A549 (cell line): ENCODE measurements at regions not wholly inside any gene's neighbourhood (a gene's known extent, or its start where the extent isn't known, plus 50 kb on each side); places are given as distances from the start of the nearest gene placed in this dataset.
A peak's percentile ranks its signal among the peaks of the same experiment; 100 is the strongest.

Source experiments
- ATAC-seq, 2 experiments: fragments of 200-7000 bp in 1 of 2; fragments of >200 bp in 1 of 2; cut with Nextera tagmentation in 1 of 2; cut with Tn5 transposase in 1 of 2; 3 replicates each; pipeline versions ENCODE4 v1.8.0 to v1.9.1; 2018 to 2020; ENCODE audit warnings: mild to moderate bottlenecking in 1 of 2, moderate library complexity in 1 of 2
- CTCF ChIA-PET: fragments of 300-600 bp; sonication (Branson Sonifier 250); formaldehyde crosslinking; extraction: SDS; loops from one replicate; lab custom pipeline; 2021; ENCODE audit warnings: antibody characterized with exemption, inconsistent platforms; lab: Yijun Ruan, JAX
- POLR2A ChIA-PET: fragments of 350-600 bp; formaldehyde crosslinking; extraction: SDS; loops from one replicate; lab custom pipeline; 2021; ENCODE audit warnings: antibody characterized with exemption, inconsistent platforms; lab: Yijun Ruan, JAX
- DNase-seq, 2 experiments: peaks; one replicate each; pipeline versions ENCODE4 v3.0.0 to v3.0.0-alpha.2; 2011 to 2016; ENCODE audit warnings: low read depth in 1 of 2, low spot score in 1 of 2
- FAIRE-seq: peaks from 2 replicates; lab custom pipeline; 2011; peaks lifted over from hg19 to GRCh38; lab: Jason Lieb, UNC
- H3K27ac ChIP-seq, 2 experiments: fragments of >200 bp; sonication (Bioruptor Twin); formaldehyde crosslinking; 3 replicates each; pipeline ENCODE4 v1.5.1; 2016 to 2017
- H3K4me1 ChIP-seq: fragments of >200 bp; sonication (Bioruptor Twin); formaldehyde crosslinking; 3 replicates; pipeline ENCODE4 v1.6.1; 2016
- H3K4me2 ChIP-seq: fragments of >200 bp; sonication (Bioruptor Twin); formaldehyde crosslinking; 3 replicates; pipeline ENCODE4 v1.6.1; 2016
- H3K4me3 ChIP-seq: fragments of >200 bp; sonication (Bioruptor Twin); formaldehyde crosslinking; 3 replicates; pipeline ENCODE4 v1.5.1; 2016
- H3K9me3 ChIP-seq: fragments of >200 bp; sonication (Bioruptor Twin); formaldehyde crosslinking; 3 replicates; pipeline ENCODE4 v1.6.1; 2016
- CBX8 ChIP-seq: fragments of 200-600 bp; sonication (generic); IDR thresholded peaks from 2 replicates; pipeline ENCODE4 v1.6.1; 2016
- CHD4 ChIP-seq: fragments of 200-600 bp; sonication (generic); IDR thresholded peaks from 2 replicates; pipeline ENCODE4 v1.6.1; 2016; ENCODE audit warnings: antibody characterized with exemption, mild to moderate bottlenecking, borderline replicate concordance
- EHF ChIP-seq: fragments of 250-450 bp; sonication (Bioruptor Pico); IDR thresholded peaks from 2 replicates; pipeline ENCODE4 v1.5.0; 2020; ENCODE audit warnings: mild to moderate bottlenecking
- FOSB ChIP-seq: fragments of 250-450 bp; sonication (Bioruptor Pico); IDR thresholded peaks from 2 replicates; pipeline ENCODE4 v1.5.0; 2020; ENCODE audit warnings: mild to moderate bottlenecking, moderate library complexity
- FOSL2 ChIP-seq, 2 experiments: fragments of 450-650 bp in 1 of 2; fragments of >200 bp in 1 of 2; sonication (Bioruptor Twin) in 1 of 2; formaldehyde crosslinking; IDR thresholded peaks; 2 replicates each; pipeline versions ENCODE4 v1.5.0 to v1.6.1; 2016 to 2020; ENCODE audit warnings: mild to moderate bottlenecking in 1 of 2, moderate library complexity in 1 of 2
- HDAC2 ChIP-seq: fragments of 200-600 bp; sonication (generic); IDR thresholded peaks from 2 replicates; pipeline ENCODE4 v1.6.1; 2016
- HES2 ChIP-seq: fragments of >200 bp; sonication (Bioruptor Twin); formaldehyde crosslinking; IDR thresholded peaks from 2 replicates; pipeline ENCODE4 v1.6.1; 2016
- HOXB5 ChIP-seq: fragments of 250-450 bp; sonication (Bioruptor Pico); IDR thresholded peaks from 2 replicates; pipeline ENCODE4 v1.5.0; 2020; ENCODE audit warnings: mild to moderate bottlenecking, moderate library complexity
- JUNB ChIP-seq: fragments of >200 bp; sonication (Bioruptor Twin); formaldehyde crosslinking; IDR thresholded peaks from 2 replicates; pipeline ENCODE4 v1.6.1; 2016
- MAFK ChIP-seq: fragments of 450-650 bp; IDR thresholded peaks from 2 replicates; pipeline ENCODE4 v1.6.1; 2014; ENCODE audit not compliant: partially characterized antibody
- NFE2L2 ChIP-seq: fragments of 150-350 bp; conservative IDR thresholded peaks from 2 replicates; pipeline ENCODE4 v1.6.1; 2014; ENCODE audit warnings: low read length
- POLR2A ChIP-seq: IDR thresholded peaks from 2 replicates; pipeline ENCODE4 v1.6.1; 2012; ENCODE audit warnings: mild to moderate bottlenecking, low read length
- RAD21 ChIP-seq, 2 experiments: fragments of >200 bp in 1 of 2; sonication (Bioruptor Twin) in 1 of 2; formaldehyde crosslinking in 1 of 2; IDR thresholded peaks in 1 of 2; conservative IDR thresholded peaks in 1 of 2; 2 replicates in 1 of 2; 3 replicates in 1 of 2; pipeline ENCODE4 v1.6.1; 2012 to 2018; ENCODE audit warnings: inconsistent platforms in 1 of 2
- REST ChIP-seq: fragments of 200-600 bp; sonication (generic); IDR thresholded peaks from 2 replicates; pipeline ENCODE4 v1.6.1; 2016; ENCODE audit warnings: antibody characterized with exemption, mild to moderate bottlenecking, moderate library complexity
- RFX5 ChIP-seq: fragments of 450-650 bp; IDR thresholded peaks from 2 replicates; pipeline ENCODE4 v1.7.1; 2014; ENCODE audit warnings: antibody characterized with exemption, mild to moderate bottlenecking, moderate library complexity
- RNF2 ChIP-seq: fragments of 200-600 bp; sonication (generic); IDR thresholded peaks from 2 replicates; pipeline ENCODE4 v1.6.1; 2016; ENCODE audit warnings: low read depth, mild to moderate bottlenecking, antibody characterized with exemption, moderate library complexity, borderline replicate concordance
- SMC3 ChIP-seq: fragments of >200 bp; sonication (Bioruptor Twin); formaldehyde crosslinking; IDR thresholded peaks from 3 replicates; pipeline ENCODE4 v1.6.1; 2018; ENCODE audit warnings: inconsistent platforms
- ZC3H11A ChIP-seq: fragments of 450-650 bp; IDR thresholded peaks from 2 replicates; pipeline ENCODE4 v1.6.1; 2014; ENCODE audit warnings: antibody characterized with exemption, mild to moderate bottlenecking
- WGBS: methylation state at CpG from one replicate; pipeline ENCODE4 v1.1.6; 2017; ENCODE audit errors: missing lambda C conversion rate; 5-methylcytosine and 5-hydroxymethylcytosine counted together
- TF ChIP-seq, protein P1 (sequence below): fragments of 450-650 bp; IDR thresholded peaks from 2 replicates; pipeline ENCODE4 v1.6.1; 2014; ENCODE audit warnings: antibody characterized with exemption
- TF ChIP-seq, protein P2 (sequence below): fragments of >200 bp; sonication (Bioruptor Twin); formaldehyde crosslinking; IDR thresholded peaks from 3 replicates; pipeline ENCODE4 v1.5.1; 2016
- TF ChIP-seq, protein P3 (sequence below): fragments of 150-350 bp; IDR thresholded peaks from 2 replicates; pipeline ENCODE4 v1.6.1; 2014; ENCODE audit warnings: low read depth, mild to moderate bottlenecking, low read length

DNA sequence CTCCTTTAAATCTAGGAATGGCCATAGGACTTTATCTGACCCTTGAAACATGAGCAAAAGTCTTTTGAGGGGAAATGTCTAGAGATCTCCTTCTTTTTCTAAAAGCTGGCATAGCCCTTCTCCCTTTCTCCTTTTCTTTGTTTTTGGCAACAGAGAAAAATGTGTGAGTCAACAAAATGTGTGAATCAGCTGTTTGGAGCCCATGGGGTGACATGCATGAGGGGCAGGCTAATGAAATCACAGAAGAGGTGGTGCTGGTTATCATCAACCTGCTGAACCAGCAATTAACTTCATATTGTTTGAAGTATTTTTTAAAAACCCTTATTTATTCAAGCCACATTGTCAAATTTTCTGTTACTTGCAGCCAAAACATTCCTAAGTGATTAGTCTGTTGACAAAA lies 132.3 kb downstream of the CCDC59 start:
- Histone ChIP-seq H3K9me3 (no peaks in the 10 kb centered on the region), H3K27ac (no peak overlapping the region), H3K4me1 (no peaks in the 10 kb centered on the region), H3K4me3 (no peak overlapping the region), H3K4me2 (no peak overlapping the region)
- DNase-seq (no peak), FAIRE-seq (no peak), ATAC-seq (no peak)
- TF ChIP-seq MAFK, result peak; percentile 6
- TF ChIP-seq, protein P1, sequence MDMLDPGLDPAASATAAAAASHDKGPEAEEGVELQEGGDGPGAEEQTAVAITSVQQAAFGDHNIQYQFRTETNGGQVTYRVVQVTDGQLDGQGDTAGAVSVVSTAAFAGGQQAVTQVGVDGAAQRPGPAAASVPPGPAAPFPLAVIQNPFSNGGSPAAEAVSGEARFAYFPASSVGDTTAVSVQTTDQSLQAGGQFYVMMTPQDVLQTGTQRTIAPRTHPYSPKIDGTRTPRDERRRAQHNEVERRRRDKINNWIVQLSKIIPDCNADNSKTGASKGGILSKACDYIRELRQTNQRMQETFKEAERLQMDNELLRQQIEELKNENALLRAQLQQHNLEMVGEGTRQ, result no peak
- ChIA-PET POLR2A (no interaction called here), CTCF (no interaction called here)

DNA sequence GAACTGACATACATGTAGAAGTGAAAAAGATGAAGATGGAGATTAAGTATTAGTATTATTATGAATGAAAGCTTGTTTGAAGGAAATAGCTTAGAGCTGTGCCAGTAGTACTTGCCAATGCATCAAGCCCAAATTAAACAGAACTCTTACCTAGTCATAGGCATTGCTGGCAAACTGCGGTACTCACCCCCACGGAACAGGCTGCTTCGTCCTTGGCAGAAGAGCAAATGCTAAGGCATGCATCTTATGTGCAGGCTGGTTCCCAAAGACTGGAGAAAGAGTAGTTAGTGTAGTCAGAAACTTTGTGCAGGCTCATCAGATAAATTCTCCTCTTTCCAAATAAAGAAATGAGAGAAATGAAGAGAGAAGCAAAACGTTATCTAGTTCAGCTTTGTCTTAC lies 134.8 kb downstream of the CCDC59 start:
- no peak for DNase-seq
- no peak overlapping the region for H3K27ac ChIP-seq
- TF ChIP-seq CBX8 (no peak), FOSB (CRISPR knock-in tag) (no peak), RNF2 (no peak), RFX5 (no peak), RAD21 (conservative IDR thresholded peaks at IDR 0.05 in 1 of 2, IDR thresholded peaks at IDR 0.05 in 1 of 2) (no peak), NFE2L2 (no peak), REST (no peak), JUNB (no peak), SMC3 (no peak)
- TF ChIP-seq, protein P2, sequence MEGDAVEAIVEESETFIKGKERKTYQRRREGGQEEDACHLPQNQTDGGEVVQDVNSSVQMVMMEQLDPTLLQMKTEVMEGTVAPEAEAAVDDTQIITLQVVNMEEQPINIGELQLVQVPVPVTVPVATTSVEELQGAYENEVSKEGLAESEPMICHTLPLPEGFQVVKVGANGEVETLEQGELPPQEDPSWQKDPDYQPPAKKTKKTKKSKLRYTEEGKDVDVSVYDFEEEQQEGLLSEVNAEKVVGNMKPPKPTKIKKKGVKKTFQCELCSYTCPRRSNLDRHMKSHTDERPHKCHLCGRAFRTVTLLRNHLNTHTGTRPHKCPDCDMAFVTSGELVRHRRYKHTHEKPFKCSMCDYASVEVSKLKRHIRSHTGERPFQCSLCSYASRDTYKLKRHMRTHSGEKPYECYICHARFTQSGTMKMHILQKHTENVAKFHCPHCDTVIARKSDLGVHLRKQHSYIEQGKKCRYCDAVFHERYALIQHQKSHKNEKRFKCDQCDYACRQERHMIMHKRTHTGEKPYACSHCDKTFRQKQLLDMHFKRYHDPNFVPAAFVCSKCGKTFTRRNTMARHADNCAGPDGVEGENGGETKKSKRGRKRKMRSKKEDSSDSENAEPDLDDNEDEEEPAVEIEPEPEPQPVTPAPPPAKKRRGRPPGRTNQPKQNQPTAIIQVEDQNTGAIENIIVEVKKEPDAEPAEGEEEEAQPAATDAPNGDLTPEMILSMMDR, result no peak
- TF ChIP-seq, protein P3, sequence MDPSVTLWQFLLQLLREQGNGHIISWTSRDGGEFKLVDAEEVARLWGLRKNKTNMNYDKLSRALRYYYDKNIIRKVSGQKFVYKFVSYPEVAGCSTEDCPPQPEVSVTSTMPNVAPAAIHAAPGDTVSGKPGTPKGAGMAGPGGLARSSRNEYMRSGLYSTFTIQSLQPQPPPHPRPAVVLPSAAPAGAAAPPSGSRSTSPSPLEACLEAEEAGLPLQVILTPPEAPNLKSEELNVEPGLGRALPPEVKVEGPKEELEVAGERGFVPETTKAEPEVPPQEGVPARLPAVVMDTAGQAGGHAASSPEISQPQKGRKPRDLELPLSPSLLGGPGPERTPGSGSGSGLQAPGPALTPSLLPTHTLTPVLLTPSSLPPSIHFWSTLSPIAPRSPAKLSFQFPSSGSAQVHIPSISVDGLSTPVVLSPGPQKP, result no peak
- no peak overlapping the region for H3K4me2 ChIP-seq
- no peaks in the 10 kb centered on the region for H3K4me1 ChIP-seq
- POLR2A ChIA-PET, result no interaction called here
- CTCF ChIA-PET, result no interaction called here
- FAIRE-seq, result no peak
- 17% methylated on average over 4 of the region's 4 CpGs for WGBS
- no peak for ATAC-seq
- H3K9me3 ChIP-seq, result no peaks in the 10 kb centered on the region
- no peak overlapping the region for H3K4me3 ChIP-seq

DNA sequence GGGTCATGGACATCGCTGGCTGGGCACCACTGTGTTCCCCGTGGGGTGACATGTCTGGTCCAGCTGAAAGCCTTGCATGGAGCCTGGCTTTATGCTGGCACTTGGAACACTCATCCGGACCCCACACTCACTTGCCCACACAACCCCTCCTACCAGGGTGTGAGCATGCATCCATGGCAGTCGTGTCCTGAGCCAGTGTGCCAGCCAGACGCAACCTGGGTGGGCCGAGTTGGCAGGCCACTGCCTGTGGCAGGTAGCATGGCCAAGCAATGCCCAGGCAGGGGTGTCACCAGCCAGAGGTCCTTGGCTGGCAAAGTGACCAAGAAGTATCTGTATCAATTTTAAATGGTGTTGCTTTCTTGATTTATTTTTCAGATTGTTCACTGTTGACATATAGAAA lies 141.7 kb downstream of the CCDC59 start:
- H3K4me1 ChIP-seq, result no peaks in the 10 kb centered on the region
- DNase-seq (no peak), FAIRE-seq (no peak), ATAC-seq (no peak)
- TF ChIP-seq EHF (no peak), HOXB5 (CRISPR knock-in tag) (no peak), HDAC2 (no peak), SMC3 (no peak), FOSL2 (IDR thresholded peaks at IDR 0.05) (no peak), FOSL2 (CRISPR knock-in tag; IDR thresholded peaks at IDR 0.05) (no peak), ZC3H11A (no peak), POLR2A (no peak), FOSB (CRISPR knock-in tag) (no peak), HES2 (no peak), CHD4 (no peak)
- TF ChIP-seq, protein P1, result no peak
- TF ChIP-seq, protein P3, result no peak
- no peak overlapping the region for H3K4me3 ChIP-seq
- H3K4me2 ChIP-seq, result no peak overlapping the region
- H3K9me3 ChIP-seq, result no peaks in the 10 kb centered on the region
- ChIA-PET CTCF (no interaction called here), POLR2A (no interaction called here)
- WGBS, result 23% methylated on average over 6 of the region's 6 CpGs
- H3K27ac ChIP-seq, result no peak overlapping the region
